ENCODE measurements at regions not wholly inside any gene's neighbourhood (a gene's known extent, or its start where the extent isn't known, plus 50 kb on each side); places are given as distances from the start of the nearest gene placed in this dataset.

DNA sequence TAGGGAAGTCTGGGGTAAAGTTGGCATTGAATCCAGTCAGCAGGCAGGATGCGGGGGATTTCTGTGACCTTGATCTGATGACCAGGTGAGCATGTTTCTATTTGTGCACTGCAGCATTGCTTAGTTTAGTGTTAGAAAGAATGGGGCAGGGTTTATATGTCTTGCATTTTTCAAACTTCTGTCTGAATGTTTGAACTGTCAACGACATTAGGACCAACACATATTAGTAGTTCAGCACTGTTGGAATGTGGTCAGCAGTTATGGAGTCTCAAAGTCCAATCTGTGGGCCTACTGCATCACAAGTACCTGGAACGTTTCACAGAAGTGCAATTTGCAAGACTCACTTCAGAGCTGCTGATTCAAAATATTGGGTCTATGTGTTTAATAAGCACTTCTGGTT, 276.6 kb upstream of the BMP2 start:
- Histone ChIP-seq H3K27ac (no peak overlapping the region), H3K27me3 (no peaks in the 10 kb centered on the region), H3K4me1 (ENCODE audit: insufficient read depth) (no peaks in the 10 kb centered on the region), H3K9me3 (no peaks in the 10 kb centered on the region), H3K4me3 (no peak overlapping the region), H3K36me3 (no peaks in the 10 kb centered on the region)
- no peak for DNase-seq
- WGBS, 3 donors = 54 to 66% (median 54%) methylated on average over 3 of the region's 3 CpGs
- intact Hi-C loops (cut with DNase I) = no loop called here
- TF ChIP-seq POLR2A (IDR thresholded peaks at IDR 0.05) = no peak
- TF ChIP-seq, protein P1, sequence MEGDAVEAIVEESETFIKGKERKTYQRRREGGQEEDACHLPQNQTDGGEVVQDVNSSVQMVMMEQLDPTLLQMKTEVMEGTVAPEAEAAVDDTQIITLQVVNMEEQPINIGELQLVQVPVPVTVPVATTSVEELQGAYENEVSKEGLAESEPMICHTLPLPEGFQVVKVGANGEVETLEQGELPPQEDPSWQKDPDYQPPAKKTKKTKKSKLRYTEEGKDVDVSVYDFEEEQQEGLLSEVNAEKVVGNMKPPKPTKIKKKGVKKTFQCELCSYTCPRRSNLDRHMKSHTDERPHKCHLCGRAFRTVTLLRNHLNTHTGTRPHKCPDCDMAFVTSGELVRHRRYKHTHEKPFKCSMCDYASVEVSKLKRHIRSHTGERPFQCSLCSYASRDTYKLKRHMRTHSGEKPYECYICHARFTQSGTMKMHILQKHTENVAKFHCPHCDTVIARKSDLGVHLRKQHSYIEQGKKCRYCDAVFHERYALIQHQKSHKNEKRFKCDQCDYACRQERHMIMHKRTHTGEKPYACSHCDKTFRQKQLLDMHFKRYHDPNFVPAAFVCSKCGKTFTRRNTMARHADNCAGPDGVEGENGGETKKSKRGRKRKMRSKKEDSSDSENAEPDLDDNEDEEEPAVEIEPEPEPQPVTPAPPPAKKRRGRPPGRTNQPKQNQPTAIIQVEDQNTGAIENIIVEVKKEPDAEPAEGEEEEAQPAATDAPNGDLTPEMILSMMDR (IDR thresholded peaks at IDR 0.05) = no peak
- TF ChIP-seq EP300 (IDR thresholded peaks at IDR 0.05) = no peak

DNA sequence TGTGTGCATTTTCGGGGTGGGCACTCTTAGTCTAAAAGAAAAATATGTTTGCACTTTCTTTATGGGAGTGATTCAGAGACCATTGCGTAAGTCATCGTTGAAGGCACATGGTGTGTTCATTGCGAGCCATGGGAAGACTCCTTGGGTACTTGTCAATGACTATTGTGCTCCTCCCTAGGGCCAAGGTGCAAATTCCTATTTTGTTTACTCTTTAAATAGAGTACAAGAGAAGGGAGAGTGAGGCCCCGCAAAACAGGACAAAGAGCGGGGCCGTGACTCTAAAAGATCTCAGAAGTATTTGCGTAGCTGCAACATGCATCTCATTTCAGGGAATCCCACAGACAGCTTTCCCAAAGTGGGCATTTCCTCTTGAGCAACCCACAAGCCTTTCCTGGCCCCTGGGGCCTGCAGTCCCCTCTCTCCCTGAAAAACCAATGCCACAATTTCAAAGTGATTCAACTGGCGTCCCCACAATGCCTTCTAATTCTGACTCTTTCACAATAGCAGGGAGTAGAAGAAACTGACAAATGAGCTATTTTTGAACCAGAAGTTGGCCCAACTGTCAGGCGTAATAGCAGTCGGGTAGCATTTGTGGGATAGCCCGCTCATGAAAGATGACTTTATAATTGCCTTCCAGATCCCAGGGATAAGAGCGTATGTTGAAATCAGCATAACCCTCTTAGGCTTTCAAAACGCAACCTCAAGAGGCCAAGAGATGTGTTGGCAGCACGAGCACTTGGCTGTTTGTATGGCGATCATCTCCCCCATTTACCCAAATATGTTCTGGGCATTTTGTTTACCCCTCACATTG, 277.9 kb upstream of the BMP2 start:
- no peaks in the 10 kb centered on the region for H3K36me3 ChIP-seq
- no peaks in the 10 kb centered on the region for H3K9me3 ChIP-seq
- no peaks in the 10 kb centered on the region for H3K4me1 ChIP-seq (ENCODE audit: insufficient read depth)
- no peak overlapping the region for H3K27ac ChIP-seq
- no peaks in the 10 kb centered on the region for H3K27me3 ChIP-seq
- DNase-seq = no peak
- no peak for TF ChIP-seq EP300 (IDR thresholded peaks at IDR 0.05)
- TF ChIP-seq, protein P1 (IDR thresholded peaks at IDR 0.05) = no peak
- no peak for TF ChIP-seq POLR2A (IDR thresholded peaks at IDR 0.05)
- intact Hi-C loops (cut with DNase I) = no loop called here
- WGBS, 3 donors = 85 to 87% (median 85%) methylated on average over 16 of the region's 16 CpGs
- H3K4me3 ChIP-seq = no peak overlapping the region

DNA sequence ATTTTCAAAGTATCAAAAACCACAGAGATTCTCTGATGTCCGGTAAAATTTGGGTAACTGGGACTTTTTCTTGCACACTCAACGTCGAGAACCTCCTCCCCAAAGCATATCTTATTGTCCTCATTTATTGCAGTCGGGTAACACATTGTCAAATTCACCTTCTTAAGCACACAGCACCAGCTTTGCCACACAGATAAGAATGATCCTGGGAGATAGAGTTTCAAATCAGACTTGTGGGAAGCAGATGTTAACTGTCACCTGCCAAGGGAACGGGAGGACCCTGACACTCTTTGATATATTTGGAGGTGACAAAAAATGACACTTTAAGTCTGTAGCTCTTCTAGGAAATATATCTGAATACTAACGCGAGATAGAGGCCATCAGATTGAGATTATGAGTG, 282.1 kb upstream of the BMP2 start:
- DNase-seq = no peak
- Histone ChIP-seq H3K27me3 (no peaks in the 10 kb centered on the region), H3K27ac (no peak overlapping the region), H3K4me3 (no peak overlapping the region), H3K9me3 (no peaks in the 10 kb centered on the region), H3K4me1 (ENCODE audit: insufficient read depth) (no peaks in the 10 kb centered on the region), H3K36me3 (no peaks in the 10 kb centered on the region)
- TF ChIP-seq EP300 (IDR thresholded peaks at IDR 0.05) (no peak), POLR2A (IDR thresholded peaks at IDR 0.05) (no peak)
- TF ChIP-seq, protein P1 (IDR thresholded peaks at IDR 0.05) = no peak
- intact Hi-C loops (cut with DNase I) = no loop called here
- 67 to 75% (median 72%) methylated on average over 7 of the region's 7 CpGs for WGBS, 3 donors

DNA sequence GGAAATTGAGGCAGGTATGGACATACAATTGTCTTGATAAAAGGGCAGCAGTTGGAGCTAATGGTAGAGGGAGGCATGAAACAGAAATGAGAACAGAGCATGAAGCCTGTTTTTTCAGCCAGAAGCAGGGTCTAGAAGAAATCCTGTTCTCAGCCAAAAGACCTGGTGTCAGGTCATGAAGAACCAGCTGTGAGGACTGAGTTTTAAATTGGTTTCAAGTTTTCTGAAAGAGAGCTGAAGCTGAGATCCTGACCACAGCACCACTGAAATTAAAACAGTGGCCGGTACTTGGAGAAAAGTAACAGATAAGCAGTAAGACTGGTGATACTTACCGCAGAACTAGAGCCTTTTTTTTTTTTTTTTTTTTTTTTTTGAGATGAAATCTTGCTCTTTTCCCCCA, 283.8 kb upstream of the BMP2 start:
- no peak for DNase-seq
- intact Hi-C loops (cut with DNase I) = no loop called here
- Histone ChIP-seq H3K36me3 (no peaks in the 10 kb centered on the region), H3K4me1 (ENCODE audit: insufficient read depth) (no peaks in the 10 kb centered on the region), H3K9me3 (no peaks in the 10 kb centered on the region), H3K27ac (no peak overlapping the region), H3K27me3 (no peaks in the 10 kb centered on the region), H3K4me3 (no peak overlapping the region)
- TF ChIP-seq EP300 (IDR thresholded peaks at IDR 0.05) (no peak), POLR2A (IDR thresholded peaks at IDR 0.05) (no peak)
- TF ChIP-seq, protein P1 (IDR thresholded peaks at IDR 0.05) = no peak
- WGBS, 3 donors = 57 to 73% (median 62%) methylated on average over 2 of the region's 2 CpGs

Measured in ovary (tissue), 7 donors.